Gastroesophageal sphincter (tissue), 3 donors: ENCODE measurements at regions not wholly inside any gene's neighbourhood (a gene's known extent, or its start where the extent isn't known, plus 50 kb on each side); places are given as distances from the start of the nearest gene placed in this dataset.

ENCODE experiments used
- CTCF ChIP-seq, 4 experiments: fragments of 200-600 bp in 2 of 4; fragments of 450-650 bp in 2 of 4; sonication (generic) in 1 of 4; IDR thresholded peaks; one replicate each; pipeline ENCODE4 v1.5.1; 2017 to 2019; ENCODE audit warnings: antibody characterized with exemption in 4 of 4, mild to moderate bottlenecking in 2 of 4, moderate library complexity in 2 of 4
- POLR2A ChIP-seq, 2 donors: fragments of 450-650 bp; IDR thresholded peaks; one replicate each; pipeline ENCODE4 v1.6.1; 2017; ENCODE audit warnings: antibody characterized with exemption in 2 of 2, mild to moderate bottlenecking in 2 of 2, moderate library complexity in 1 of 2

GRCh38 chr1:173426057-173426456, 51.1 kb upstream of the PRDX6 start:
- TF ChIP-seq POLR2A (IDR thresholded peaks at IDR 0.05) = no peak
- no peak for TF ChIP-seq CTCF (IDR thresholded peaks at IDR 0.05)
